ENCODE measurements at regions not wholly inside any gene's neighbourhood (a gene's known extent, or its start where the extent isn't known, plus 50 kb on each side); places are given as distances from the start of the nearest gene placed in this dataset.

- Histone ChIP-seq H3K4me1 (no peaks in the 10 kb centered on the region), H3K9me3 (no peaks in the 10 kb centered on the region), H3K27me3 (ENCODE audit: insufficient read depth in 3 of 3, low read length in 2 of 3) (no peaks in the 10 kb centered on the region), H3K36me3 (ENCODE audit: insufficient read depth in 1 of 2, low read depth in 1 of 2) (no peaks in the 10 kb centered on the region), H3K4me3 (no peak overlapping the region), H3K27ac (no peak overlapping the region)
- intact Hi-C loops (cut with DNase I), result no loop called here
- WGBS, 3 donors, result 73 to 88% (median 83%) methylated on average over 1 of the region's 1 CpG
- TF ChIP-seq, protein P1, sequence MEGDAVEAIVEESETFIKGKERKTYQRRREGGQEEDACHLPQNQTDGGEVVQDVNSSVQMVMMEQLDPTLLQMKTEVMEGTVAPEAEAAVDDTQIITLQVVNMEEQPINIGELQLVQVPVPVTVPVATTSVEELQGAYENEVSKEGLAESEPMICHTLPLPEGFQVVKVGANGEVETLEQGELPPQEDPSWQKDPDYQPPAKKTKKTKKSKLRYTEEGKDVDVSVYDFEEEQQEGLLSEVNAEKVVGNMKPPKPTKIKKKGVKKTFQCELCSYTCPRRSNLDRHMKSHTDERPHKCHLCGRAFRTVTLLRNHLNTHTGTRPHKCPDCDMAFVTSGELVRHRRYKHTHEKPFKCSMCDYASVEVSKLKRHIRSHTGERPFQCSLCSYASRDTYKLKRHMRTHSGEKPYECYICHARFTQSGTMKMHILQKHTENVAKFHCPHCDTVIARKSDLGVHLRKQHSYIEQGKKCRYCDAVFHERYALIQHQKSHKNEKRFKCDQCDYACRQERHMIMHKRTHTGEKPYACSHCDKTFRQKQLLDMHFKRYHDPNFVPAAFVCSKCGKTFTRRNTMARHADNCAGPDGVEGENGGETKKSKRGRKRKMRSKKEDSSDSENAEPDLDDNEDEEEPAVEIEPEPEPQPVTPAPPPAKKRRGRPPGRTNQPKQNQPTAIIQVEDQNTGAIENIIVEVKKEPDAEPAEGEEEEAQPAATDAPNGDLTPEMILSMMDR (IDR thresholded peaks at IDR 0.05), result no peak
- DNase-seq (no peak), ATAC-seq (no peak)
Measured at GRCh38 chr4:163865010-163865409, 370.5 kb downstream of the TMA16 start.

DNA sequence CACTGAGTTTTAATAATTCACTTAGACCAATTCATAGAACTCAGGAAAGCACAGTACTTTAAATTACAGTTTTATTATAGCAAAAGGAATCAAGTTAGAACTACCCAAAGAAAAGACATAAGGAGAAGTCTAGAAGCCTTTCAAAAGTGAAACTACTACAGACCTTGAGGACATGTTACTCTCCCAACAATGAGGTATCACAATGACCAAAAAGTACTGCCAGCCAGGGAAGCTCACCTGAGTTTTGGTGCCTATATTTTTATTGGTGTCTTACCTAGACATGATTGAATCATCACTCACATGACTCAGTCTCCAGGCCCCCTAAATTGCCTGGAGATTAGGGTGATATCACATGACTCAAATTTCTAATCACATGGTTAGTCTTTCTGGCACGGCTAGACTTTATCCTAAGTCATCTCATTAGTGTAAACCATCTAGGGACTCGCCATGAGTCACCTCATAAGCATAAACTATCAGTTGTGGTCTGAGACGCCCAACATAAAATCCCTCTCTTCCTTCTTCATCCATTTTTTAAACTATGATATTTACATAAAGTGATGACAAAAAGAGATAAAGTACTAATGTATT, 372.3 kb downstream of the TMA16 start:
- whole genome bisulfite sequencing, 3 donors, result 76 to 80% (median 76%) methylated on average over 3 of the region's 3 CpGs
- H3K4me1 ChIP-seq, result no peaks in the 10 kb centered on the region
- intact Hi-C loops (cut with DNase I), result no loop called here
- ATAC-seq (no peak), DNase-seq (no peak)
- no peak overlapping the region for H3K4me3 ChIP-seq
- H3K27ac ChIP-seq, result no peak overlapping the region
- TF ChIP-seq, protein P1 (IDR thresholded peaks at IDR 0.05), result no peak
- H3K27me3 ChIP-seq (ENCODE audit: insufficient read depth in 3 of 3, low read length in 2 of 3), result no peaks in the 10 kb centered on the region
- no peaks in the 10 kb centered on the region for H3K36me3 ChIP-seq (ENCODE audit: insufficient read depth in 1 of 2, low read depth in 1 of 2)
- no peaks in the 10 kb centered on the region for H3K9me3 ChIP-seq

DNA sequence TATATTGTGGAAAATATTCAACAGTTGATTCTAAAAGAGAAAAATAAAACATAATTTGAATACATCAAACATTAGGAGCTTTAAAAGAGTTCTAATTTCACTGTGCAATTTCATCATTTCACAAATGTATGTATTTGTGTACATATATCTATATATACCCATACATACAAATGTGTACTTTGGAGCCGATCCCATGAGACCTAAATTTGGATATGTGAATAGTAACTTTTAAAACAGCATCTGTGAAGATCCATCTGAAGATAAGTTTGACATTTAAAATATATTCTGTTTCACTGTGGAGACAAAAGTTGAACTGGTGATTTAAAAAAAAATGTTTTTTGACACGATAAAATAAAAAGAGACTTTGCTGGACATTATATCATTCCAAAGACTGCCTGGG, 374.0 kb downstream of the TMA16 start:
- no peaks in the 10 kb centered on the region for H3K36me3 ChIP-seq (ENCODE audit: insufficient read depth in 1 of 2, low read depth in 1 of 2)
- H3K4me3 ChIP-seq, result no peak overlapping the region
- DNase-seq, result no peak
- TF ChIP-seq, protein P1 (IDR thresholded peaks at IDR 0.05), result no peak
- ATAC-seq, result no peak
- intact Hi-C loops (cut with DNase I), result no loop called here
- H3K27me3 ChIP-seq (ENCODE audit: insufficient read depth in 3 of 3, low read length in 2 of 3), result no peaks in the 10 kb centered on the region
- 75 to 87% (median 75%) methylated on average over 2 of the region's 2 CpGs for WGBS, 3 donors
- no peaks in the 10 kb centered on the region for H3K4me1 ChIP-seq
- H3K9me3 ChIP-seq, result no peaks in the 10 kb centered on the region
- no peak overlapping the region for H3K27ac ChIP-seq

GRCh38 chr4:163871078-163871477, 376.6 kb downstream of the TMA16 start:
- no peak for ATAC-seq
- intact Hi-C loops (cut with DNase I), result no loop called here
- Histone ChIP-seq H3K4me3 (no peak overlapping the region), H3K27ac (no peak overlapping the region), H3K9me3 (no peaks in the 10 kb centered on the region), H3K4me1 (no peaks in the 10 kb centered on the region), H3K27me3 (ENCODE audit: insufficient read depth in 3 of 3, low read length in 2 of 3) (no peaks in the 10 kb centered on the region), H3K36me3 (ENCODE audit: insufficient read depth in 1 of 2, low read depth in 1 of 2) (no peaks in the 10 kb centered on the region)
- DNase-seq, result no peak
- TF ChIP-seq, protein P1 (IDR thresholded peaks at IDR 0.05), result no peak
- 86 to 94% (median 87%) methylated on average over 1 of the region's 1 CpG for WGBS, 3 donors

DNA sequence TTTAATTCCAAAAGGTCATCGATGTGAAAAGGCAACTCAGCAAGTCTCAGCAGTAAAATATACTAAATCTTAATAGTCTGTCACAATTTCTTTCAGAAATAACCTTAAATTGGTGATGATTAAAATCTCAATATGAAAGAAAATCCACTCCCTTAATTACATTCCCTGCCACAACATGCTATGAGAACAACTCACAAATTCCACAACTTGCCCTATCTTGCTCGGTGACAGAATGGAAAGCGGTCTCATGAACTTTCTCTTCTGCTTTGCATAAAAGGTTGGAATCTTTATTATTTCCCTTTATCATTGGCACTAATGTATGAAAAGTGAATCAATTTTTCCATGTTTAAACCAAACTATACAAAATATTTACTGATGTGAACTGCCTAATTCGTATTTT, 380.8 kb downstream of the TMA16 start:
- TF ChIP-seq, protein P1 (IDR thresholded peaks at IDR 0.05), result no peak
- DNase-seq, result no peak
- H3K9me3 ChIP-seq, result no peaks in the 10 kb centered on the region
- no peak overlapping the region for H3K27ac ChIP-seq
- intact Hi-C loops (cut with DNase I), result no loop called here
- no peak for ATAC-seq
- WGBS, 3 donors, result 88 to 91% (median 89%) methylated on average over 4 of the region's 4 CpGs
- no peak overlapping the region for H3K4me3 ChIP-seq
- no peaks in the 10 kb centered on the region for H3K36me3 ChIP-seq (ENCODE audit: insufficient read depth in 1 of 2, low read depth in 1 of 2)
- H3K4me1 ChIP-seq, result no peaks in the 10 kb centered on the region
- H3K27me3 ChIP-seq (ENCODE audit: insufficient read depth in 3 of 3, low read length in 2 of 3), result no peaks in the 10 kb centered on the region

All from psoas muscle (tissue), 7 donors.